ENCODE measurements at regions not wholly inside any gene's neighbourhood (a gene's known extent, or its start where the extent isn't known, plus 50 kb on each side); places are given as distances from the start of the nearest gene placed in this dataset.

DNA sequence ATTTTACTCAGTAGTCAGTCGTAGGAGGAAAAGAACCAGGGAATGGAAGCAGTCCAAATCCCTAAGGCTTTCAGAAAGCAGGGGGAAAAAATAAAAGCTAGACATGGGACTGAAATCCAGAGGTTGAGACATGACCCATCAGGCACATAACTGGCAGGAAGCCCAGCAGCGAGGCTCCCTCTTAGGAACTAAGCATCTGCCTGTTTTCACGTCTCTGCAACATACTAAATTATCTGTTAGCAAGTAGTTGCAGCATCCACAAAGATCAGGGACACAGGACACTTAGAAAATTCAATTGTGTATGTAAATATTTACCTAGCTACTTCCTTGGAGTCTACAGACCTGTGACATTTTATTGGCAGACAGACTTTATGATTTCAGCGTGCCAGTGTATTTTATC, 118.0 kb upstream of the EDNRA start:
- DNase-seq (ENCODE audit: low spot score in 2 of 2): peak in 1 of 2 donors; percentile 40
- Histone ChIP-seq H3K9me3 (no peaks in the 10 kb centered on the region), H3K4me3 (no peak overlapping the region), H3K27ac (peak overlapping the region; percentile 12 to 88), H3K27me3 (no peaks in the 10 kb centered on the region), H3K36me3 (no peaks in the 10 kb centered on the region), H3K4me1 (no peaks in the 10 kb centered on the region)
- intact Hi-C loops (cut with DNase I; ENCODE audit: low total_unique reads): no loop called here
- TF ChIP-seq POLR2AphosphoS5 (IDR thresholded peaks at IDR 0.05) (no peak), POLR2A (IDR thresholded peaks at IDR 0.05) (no peak)
- TF ChIP-seq, protein P1, sequence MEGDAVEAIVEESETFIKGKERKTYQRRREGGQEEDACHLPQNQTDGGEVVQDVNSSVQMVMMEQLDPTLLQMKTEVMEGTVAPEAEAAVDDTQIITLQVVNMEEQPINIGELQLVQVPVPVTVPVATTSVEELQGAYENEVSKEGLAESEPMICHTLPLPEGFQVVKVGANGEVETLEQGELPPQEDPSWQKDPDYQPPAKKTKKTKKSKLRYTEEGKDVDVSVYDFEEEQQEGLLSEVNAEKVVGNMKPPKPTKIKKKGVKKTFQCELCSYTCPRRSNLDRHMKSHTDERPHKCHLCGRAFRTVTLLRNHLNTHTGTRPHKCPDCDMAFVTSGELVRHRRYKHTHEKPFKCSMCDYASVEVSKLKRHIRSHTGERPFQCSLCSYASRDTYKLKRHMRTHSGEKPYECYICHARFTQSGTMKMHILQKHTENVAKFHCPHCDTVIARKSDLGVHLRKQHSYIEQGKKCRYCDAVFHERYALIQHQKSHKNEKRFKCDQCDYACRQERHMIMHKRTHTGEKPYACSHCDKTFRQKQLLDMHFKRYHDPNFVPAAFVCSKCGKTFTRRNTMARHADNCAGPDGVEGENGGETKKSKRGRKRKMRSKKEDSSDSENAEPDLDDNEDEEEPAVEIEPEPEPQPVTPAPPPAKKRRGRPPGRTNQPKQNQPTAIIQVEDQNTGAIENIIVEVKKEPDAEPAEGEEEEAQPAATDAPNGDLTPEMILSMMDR (IDR thresholded peaks at IDR 0.05): no peak

DNA sequence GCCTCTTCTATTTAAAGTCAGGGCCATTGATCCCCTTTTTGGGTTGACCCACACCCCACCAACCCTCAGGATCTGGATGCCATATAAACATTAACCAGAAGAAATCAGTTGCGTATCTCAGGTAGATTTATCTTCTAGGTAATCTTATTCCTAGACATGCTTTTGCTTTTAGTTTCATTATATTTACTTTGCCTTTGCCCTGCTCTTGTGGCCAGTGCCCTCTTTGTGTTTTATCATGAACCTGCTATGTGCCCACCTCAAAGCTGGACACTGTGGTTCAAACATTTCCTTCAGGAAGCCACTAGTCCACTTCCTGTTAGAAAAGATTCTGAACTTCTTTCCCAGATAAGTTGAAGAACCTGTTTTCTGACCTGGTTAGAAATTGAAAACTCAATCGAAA, 117.4 kb upstream of the EDNRA start:
- no peak for DNase-seq (ENCODE audit: low spot score in 2 of 2)
- no peaks in the 10 kb centered on the region for H3K36me3 ChIP-seq
- H3K9me3 ChIP-seq: no peaks in the 10 kb centered on the region
- no peak for TF ChIP-seq POLR2AphosphoS5 (IDR thresholded peaks at IDR 0.05)
- no peak for TF ChIP-seq POLR2A (IDR thresholded peaks at IDR 0.05)
- TF ChIP-seq, protein P1 (IDR thresholded peaks at IDR 0.05): no peak
- intact Hi-C loops (cut with DNase I; ENCODE audit: low total_unique reads): no loop called here
- H3K27me3 ChIP-seq: no peaks in the 10 kb centered on the region
- no peaks in the 10 kb centered on the region for H3K4me1 ChIP-seq
- peak overlapping the region; percentile 12 to 88 for H3K27ac ChIP-seq
- no peak overlapping the region for H3K4me3 ChIP-seq

DNA sequence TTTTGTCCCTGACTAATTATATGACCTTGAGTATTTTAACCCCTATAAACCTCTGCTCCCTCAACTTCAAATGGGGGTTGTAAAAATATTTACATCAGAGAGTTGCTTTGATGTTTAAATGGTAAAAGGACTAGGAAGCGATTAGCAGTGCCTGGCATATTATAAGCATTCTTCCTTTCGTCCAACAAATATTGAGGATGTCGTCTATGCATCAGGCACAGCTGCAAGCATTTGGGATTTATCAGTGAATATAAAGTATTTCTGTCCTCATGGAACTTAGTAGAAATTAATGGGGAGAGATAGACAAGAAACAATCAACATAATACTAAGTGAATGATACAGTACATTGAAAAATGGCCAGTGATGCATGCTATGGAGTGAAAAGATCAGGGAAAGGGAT, 115.5 kb upstream of the EDNRA start:
- H3K27me3 ChIP-seq: no peaks in the 10 kb centered on the region
- no peak for DNase-seq (ENCODE audit: low spot score in 2 of 2)
- H3K36me3 ChIP-seq: no peaks in the 10 kb centered on the region
- no peaks in the 10 kb centered on the region for H3K9me3 ChIP-seq
- H3K4me3 ChIP-seq: no peak overlapping the region
- intact Hi-C loops (cut with DNase I; ENCODE audit: low total_unique reads): no loop called here
- TF ChIP-seq POLR2A (IDR thresholded peaks at IDR 0.05): no peak
- no peak for TF ChIP-seq POLR2AphosphoS5 (IDR thresholded peaks at IDR 0.05)
- TF ChIP-seq, protein P1 (IDR thresholded peaks at IDR 0.05): no peak
- H3K4me1 ChIP-seq: no peaks in the 10 kb centered on the region
- no peak overlapping the region for H3K27ac ChIP-seq

DNA sequence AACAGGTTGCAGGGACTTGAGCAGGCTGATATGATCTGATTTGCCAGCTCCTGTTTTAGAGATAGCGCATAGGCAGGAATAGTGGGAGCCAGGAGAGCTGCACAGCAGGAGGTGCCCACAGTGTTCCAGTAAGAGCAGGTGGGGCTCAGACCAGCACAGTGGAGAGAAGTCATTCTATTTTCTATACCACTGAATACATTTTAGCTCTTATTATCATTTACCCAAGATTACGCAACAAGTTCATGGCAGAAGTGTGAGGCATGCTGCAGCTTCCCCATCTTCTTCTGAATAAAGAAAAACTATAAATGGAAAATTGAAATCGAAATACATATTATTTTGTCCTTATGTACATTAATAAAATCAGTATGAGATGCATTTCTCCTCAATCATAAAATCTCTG, 114.7 kb upstream of the EDNRA start:
- Histone ChIP-seq H3K9me3 (no peaks in the 10 kb centered on the region), H3K27ac (no peak overlapping the region), H3K27me3 (no peaks in the 10 kb centered on the region), H3K4me3 (no peak overlapping the region), H3K4me1 (no peaks in the 10 kb centered on the region), H3K36me3 (no peaks in the 10 kb centered on the region)
- DNase-seq (ENCODE audit: low spot score in 2 of 2): no peak
- TF ChIP-seq, protein P1 (IDR thresholded peaks at IDR 0.05): no peak
- no peak for TF ChIP-seq POLR2AphosphoS5 (IDR thresholded peaks at IDR 0.05)
- no peak for TF ChIP-seq POLR2A (IDR thresholded peaks at IDR 0.05)
- intact Hi-C loops (cut with DNase I; ENCODE audit: low total_unique reads): no loop called here

DNA sequence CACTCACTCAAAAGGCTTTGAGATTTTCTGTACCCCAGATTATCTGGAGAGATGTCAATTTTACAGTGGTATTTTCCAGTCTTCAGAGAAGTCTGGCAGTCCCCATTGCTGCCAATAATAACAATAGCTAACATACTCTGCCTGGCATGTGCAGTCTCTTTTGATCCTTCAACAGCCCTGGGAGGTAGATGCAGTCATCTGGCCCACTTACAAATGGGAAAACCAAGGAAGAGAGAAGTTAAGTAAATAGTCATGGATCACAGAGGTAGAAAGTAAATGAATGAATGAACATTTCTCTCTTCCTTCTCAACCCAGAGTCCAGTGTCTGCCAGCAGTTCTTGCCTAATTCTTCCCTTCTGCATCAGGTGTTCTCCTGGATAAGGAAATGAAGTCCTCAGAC, 113.0 kb upstream of the EDNRA start:
- Histone ChIP-seq H3K9me3 (peaks cover 0 to under 1% of the 10 kb centered on the region in 2 donors), H3K4me3 (no peak overlapping the region), H3K27me3 (no peaks in the 10 kb centered on the region), H3K36me3 (no peaks in the 10 kb centered on the region), H3K4me1 (no peaks in the 10 kb centered on the region), H3K27ac (no peak overlapping the region)
- intact Hi-C loops (cut with DNase I; ENCODE audit: low total_unique reads): no loop called here
- DNase-seq (ENCODE audit: low spot score in 2 of 2): no peak
- TF ChIP-seq, protein P1 (IDR thresholded peaks at IDR 0.05): no peak
- TF ChIP-seq POLR2A (IDR thresholded peaks at IDR 0.05): no peak
- TF ChIP-seq POLR2AphosphoS5 (IDR thresholded peaks at IDR 0.05): no peak

Data from breast epithelium (tissue), 4 donors.